Neutrophil (primary cell): ENCODE measurements at regions not wholly inside any gene's neighbourhood (a gene's known extent, or its start where the extent isn't known, plus 50 kb on each side); places are given as distances from the start of the nearest gene placed in this dataset.

ENCODE experiments used
- H3K27ac ChIP-seq: fragments of 200-600 bp; sonication (generic); 2 replicates; pipeline ENCODE4 v1.5.1; 2016; ENCODE audit warnings: mild to moderate bottlenecking, moderate library complexity
- H3K27me3 ChIP-seq: fragments of 200-600 bp; sonication (generic); 2 replicates; pipeline ENCODE4 v1.6.0; 2016; ENCODE audit warnings: mild to moderate bottlenecking
- H3K36me3 ChIP-seq: fragments of 200-600 bp; sonication (generic); 2 replicates; pipeline ENCODE4 v1.5.1; 2017
- H3K4me1 ChIP-seq, 2 experiments: fragments of 200-600 bp in 1 of 2; sonication (generic) in 1 of 2; 1 replicate in 1 of 2; 2 replicates in 1 of 2; pipeline versions ENCODE4 v1.5.1 to v1.6.1; 2013 to 2016; ENCODE audit warnings: low read depth in 1 of 2, low read length in 1 of 2, mild to moderate bottlenecking in 1 of 2, moderate library complexity in 1 of 2; ENCODE audit not compliant: control insufficient read depth in 1 of 2, insufficient read depth in 1 of 2
- H3K4me3 ChIP-seq, 2 experiments: fragments of 200-600 bp in 1 of 2; sonication (generic) in 1 of 2; 1 replicate in 1 of 2; 2 replicates in 1 of 2; pipeline ENCODE4 v1.5.1; 2013 to 2016; ENCODE audit warnings: low read depth in 1 of 2, low read length in 1 of 2, mild to moderate bottlenecking in 1 of 2, moderate library complexity in 1 of 2
- H3K9me3 ChIP-seq: fragments of 200-600 bp; sonication (generic); 2 replicates; pipeline ENCODE4 v1.5.1; 2016
- CTCF ChIP-seq: fragments of 200-600 bp; sonication (generic); IDR thresholded peaks from 2 replicates; pipeline ENCODE4 v1.5.1; 2016; ENCODE audit warnings: antibody characterized with exemption

GRCh38 chr1:101333186-101333585, 96.4 kb downstream of the S1PR1 start:
- no peaks in the 10 kb centered on the region for H3K4me1 ChIP-seq
- H3K36me3 ChIP-seq = no peaks in the 10 kb centered on the region
- no peak overlapping the region for H3K27ac ChIP-seq
- no peak for TF ChIP-seq CTCF
- no peak overlapping the region for H3K4me3 ChIP-seq
- peaks cover 6% of the 10 kb centered on the region for H3K9me3 ChIP-seq
- H3K27me3 ChIP-seq = no peaks in the 10 kb centered on the region

GRCh38 chr1:101337968-101338367, 101.1 kb downstream of the S1PR1 start:
- H3K4me1 ChIP-seq = no peaks in the 10 kb centered on the region
- H3K27me3 ChIP-seq = no peaks in the 10 kb centered on the region
- no peak overlapping the region for H3K27ac ChIP-seq
- H3K9me3 ChIP-seq = no peaks in the 10 kb centered on the region
- TF ChIP-seq CTCF = no peak
- H3K36me3 ChIP-seq = no peaks in the 10 kb centered on the region
- H3K4me3 ChIP-seq = no peak overlapping the region

- Histone ChIP-seq H3K27me3 (no peaks in the 10 kb centered on the region), H3K9me3 (no peaks in the 10 kb centered on the region), H3K27ac (no peak overlapping the region), H3K4me1 (no peaks in the 10 kb centered on the region), H3K36me3 (no peaks in the 10 kb centered on the region), H3K4me3 (no peak overlapping the region)
- no peak for TF ChIP-seq CTCF
Measured at GRCh38 chr1:101338714-101339430, 102.1 kb downstream of the S1PR1 start.

GRCh38 chr1:101344745-101345144, 107.9 kb downstream of the S1PR1 start:
- Histone ChIP-seq H3K27me3 (no peaks in the 10 kb centered on the region), H3K36me3 (no peaks in the 10 kb centered on the region), H3K9me3 (no peaks in the 10 kb centered on the region), H3K27ac (no peak overlapping the region), H3K4me1 (no peaks in the 10 kb centered on the region), H3K4me3 (no peak overlapping the region)
- no peak for TF ChIP-seq CTCF

GRCh38 chr1:101346419-101346818, 109.6 kb downstream of the S1PR1 start:
- H3K4me3 ChIP-seq = no peak overlapping the region
- no peaks in the 10 kb centered on the region for H3K4me1 ChIP-seq
- H3K27me3 ChIP-seq = no peaks in the 10 kb centered on the region
- no peak for TF ChIP-seq CTCF
- no peaks in the 10 kb centered on the region for H3K9me3 ChIP-seq
- no peaks in the 10 kb centered on the region for H3K36me3 ChIP-seq
- H3K27ac ChIP-seq = no peak overlapping the region

- H3K4me1 ChIP-seq = no peaks in the 10 kb centered on the region
- H3K36me3 ChIP-seq = no peaks in the 10 kb centered on the region
- H3K27me3 ChIP-seq = no peaks in the 10 kb centered on the region
- no peak for TF ChIP-seq CTCF
- no peak overlapping the region for H3K27ac ChIP-seq
- H3K4me3 ChIP-seq = no peak overlapping the region
- H3K9me3 ChIP-seq = no peaks in the 10 kb centered on the region
Measured at GRCh38 chr1:101356013-101356412, 119.2 kb downstream of the S1PR1 start.
